ENCODE measurements at regions not wholly inside any gene's neighbourhood (a gene's known extent, or its start where the extent isn't known, plus 50 kb on each side); places are given as distances from the start of the nearest gene placed in this dataset.

- no peak for TF ChIP-seq POLR2AphosphoS5 (IDR thresholded peaks at IDR 0.05; ENCODE audit: borderline replicate concordance, low read depth, low read length)
- no peak for TF ChIP-seq EZH2 (IDR thresholded peaks at IDR 0.05)
Observed at GRCh38 chr5:6902597-6902996, 189.4 kb downstream of the TENT4A start.
